ENCODE measurements at regions not wholly inside any gene's neighbourhood (a gene's known extent, or its start where the extent isn't known, plus 50 kb on each side); places are given as distances from the start of the nearest gene placed in this dataset.

DNA sequence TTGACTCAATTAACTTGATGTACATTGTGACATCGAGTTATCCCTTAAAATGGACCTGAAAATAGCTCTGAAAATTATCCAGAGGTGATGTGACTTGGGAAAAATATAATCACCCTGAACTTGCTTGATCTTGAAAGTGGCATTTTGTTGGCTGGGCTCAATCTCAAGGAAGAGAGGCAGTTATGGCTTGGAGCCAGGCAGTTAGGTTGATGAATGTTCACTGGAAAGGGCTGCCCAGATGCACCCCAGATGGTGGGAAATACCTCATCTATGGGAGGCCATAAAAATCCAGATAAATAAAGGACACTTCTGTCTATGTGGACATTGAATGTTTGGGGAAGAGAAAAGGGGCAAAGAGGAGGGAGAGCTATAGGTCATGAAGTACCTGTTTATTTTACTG is 55.7 kb upstream of the OR5AN1 start:
- no peak for DNase-seq

DNA sequence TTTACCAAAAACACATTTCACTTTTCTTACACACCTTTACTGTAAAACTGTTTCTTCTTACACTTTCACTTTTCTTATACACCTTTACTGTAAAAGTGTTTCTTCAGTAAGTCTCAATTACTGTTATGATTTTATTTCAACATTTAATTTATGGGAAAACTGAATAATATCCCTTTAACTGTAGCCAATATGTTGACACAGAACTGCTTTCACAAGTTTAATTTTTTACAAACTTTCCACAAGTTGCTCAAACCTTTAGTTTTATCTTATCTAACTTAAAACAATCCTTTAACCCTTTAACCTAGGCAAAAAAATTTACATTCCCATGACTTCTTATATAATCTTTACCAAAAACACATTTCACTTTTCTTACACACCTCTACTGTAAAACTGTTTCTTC is 63.3 kb upstream of the OR5AN1 start:
- no peak for DNase-seq

DNA sequence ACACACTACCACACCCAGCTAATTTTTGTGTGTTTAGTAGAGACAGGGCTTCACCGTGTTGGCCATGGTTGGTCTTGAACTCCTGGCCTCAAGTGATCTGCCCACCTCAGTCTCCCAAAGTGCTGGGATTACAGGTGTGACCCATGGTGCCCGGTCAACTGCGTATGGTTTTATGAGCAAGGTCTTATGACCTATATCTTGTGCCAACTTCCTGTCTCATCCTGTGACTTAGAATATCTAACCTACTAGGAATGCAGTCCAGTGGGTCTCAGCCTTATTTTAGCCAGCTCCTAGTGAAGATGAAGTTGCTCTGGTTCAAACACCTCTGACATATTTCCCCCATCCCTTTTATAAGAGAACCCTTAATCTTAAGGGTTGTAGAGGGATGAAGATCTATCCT is 66.1 kb upstream of the OR5AN1 start:
- DNase-seq, result no peak

DNA sequence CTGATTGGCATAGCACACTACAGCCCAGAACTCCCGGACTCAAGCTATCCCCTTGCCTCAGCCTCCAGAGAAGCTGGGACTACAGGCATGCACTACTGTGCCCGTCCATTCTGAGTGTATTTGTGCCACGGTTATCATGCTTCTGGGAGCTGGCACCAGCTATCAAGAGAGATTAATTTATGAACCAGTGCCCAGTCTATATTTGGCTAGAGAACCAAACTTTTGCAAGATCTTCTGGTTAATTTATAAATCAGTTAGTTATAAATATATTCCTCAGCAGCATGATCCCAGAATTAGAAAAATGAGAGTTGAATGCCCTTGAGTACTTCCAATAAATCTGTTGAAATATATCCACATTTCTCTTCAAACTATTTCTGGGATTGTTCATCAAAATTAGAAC is 67.5 kb upstream of the OR5AN1 start:
- DNase-seq, result no peak

DNA sequence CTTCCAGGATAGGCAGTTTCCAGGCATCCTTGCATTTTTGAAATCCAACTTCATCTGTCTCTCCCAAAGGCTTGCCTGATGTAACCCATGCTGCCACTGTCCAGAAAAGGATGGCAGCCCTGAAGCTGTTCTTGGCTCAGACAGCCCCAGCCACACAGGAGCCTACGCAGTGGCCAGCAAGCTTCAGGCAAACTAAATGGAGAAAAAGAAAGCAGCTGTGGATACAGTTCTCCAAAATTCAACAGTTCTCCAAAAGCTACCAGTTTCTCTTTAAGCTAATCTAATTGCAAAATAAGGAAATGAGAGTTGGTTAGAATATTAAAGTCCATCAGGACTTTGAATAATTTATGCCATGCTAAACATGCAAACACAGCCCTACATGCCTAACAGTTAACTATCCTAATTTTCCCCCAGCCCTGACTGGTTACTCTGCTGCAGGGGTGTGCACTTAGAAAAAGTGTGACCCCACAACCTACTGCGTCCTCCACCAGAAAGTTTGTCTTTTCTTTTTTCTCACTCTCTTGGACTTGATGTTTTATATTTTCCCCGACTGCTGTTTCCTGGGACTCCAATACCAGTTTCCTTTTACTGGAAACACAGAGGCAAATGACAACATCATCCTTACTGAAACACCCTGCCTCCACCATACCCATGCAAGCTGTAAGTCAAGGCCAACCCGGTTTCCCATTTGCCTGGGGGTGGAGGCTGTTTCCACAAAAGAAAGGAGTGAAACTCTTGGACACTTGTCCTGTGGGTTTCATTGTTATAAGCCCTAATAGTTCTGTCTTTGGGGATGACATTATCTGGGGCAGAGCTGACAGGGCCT is 69.1 kb upstream of the OR5AN1 start:
- DNase-seq, result no peak

DNA sequence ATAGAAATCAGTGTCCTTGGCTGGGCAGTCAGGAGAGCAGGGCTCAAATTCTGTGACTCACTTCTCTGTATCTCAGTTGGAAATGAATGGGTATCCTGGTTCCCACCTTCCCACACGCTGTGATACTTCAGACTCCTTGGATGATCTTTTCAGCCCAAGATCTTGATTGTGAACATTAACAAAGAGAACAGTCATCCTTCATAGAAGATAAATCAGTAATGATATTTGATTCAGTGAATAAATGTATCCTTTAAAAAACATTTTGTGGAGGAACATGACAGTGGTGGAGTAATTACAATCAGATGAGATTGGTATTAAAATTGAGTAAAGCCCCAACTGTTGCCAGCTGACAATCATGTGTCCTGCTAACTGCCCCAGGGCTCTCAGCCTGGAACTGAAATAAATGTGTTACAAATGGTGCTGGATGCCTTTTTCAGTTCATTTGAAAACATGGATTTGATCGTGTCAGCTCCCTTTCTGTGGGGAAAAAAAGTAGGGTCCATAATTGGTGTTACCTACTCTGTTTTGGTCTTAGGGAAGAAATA is 72.9 kb upstream of the OR5AN1 start:
- no peak for DNase-seq

DNA sequence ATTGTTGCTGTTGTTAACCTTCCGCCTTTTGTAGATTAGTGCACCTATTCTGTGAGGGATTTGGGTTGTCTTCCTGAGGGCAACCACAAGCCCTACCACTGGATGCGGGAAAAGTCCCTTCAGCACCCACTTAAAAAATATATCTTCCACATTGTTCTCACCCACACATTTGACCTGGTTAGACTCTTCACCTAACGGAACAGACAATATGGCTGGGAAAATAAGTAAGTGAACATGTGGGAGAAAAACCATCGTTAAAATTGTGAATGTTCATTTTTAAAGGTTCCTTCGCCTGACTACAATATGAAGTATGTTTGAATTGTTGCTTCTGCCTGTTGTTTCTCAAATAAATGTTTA is 72.0 kb upstream of the MPEG1 start:
- no peak for DNase-seq

DNA sequence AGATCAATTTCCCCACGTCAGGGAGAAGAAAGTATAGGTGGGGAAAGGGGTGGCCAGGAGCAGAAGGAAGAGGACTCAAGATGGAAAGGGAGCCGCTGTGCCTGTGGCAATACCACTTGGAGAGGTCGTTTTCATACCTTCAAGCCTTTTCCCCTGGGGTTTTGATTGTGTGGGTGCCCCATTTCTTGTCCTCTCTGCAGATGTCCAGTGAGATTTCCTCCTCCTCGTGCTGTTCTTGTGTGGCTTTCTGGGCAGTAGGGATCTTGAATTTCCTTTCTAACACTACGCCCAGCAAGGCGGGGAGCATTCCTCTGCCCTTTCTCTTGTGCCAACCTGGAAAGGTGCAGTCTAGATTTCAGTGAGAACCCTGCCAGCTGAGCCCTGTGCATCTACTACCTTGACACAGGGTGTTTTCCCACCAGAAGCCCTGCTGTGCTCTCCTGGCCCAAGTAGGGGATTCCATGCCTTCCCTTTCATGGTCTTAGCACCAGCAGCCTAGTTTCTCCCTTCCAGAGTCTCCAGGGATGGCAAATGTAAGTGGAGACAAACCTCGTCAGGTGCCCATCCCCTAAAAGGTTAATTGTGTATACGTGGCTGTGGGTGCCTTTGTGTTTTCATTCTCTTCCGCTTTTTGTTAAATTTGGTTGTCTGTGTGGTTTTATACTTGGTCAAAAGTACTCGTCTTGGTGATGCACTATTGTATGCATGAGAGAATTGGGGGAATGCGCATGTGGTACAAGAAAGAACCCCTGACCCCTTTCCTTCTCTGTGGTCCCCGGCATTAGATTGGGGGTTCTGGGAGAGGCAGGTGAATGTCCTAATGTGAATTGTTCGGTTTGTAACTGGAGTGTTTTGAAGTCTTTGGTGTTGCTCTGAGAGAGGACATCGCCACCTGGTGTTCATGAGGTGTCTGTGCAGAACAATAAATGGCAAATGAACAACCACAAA is 71.4 kb upstream of the MPEG1 start:
- peak; percentile 38 for DNase-seq

DNA sequence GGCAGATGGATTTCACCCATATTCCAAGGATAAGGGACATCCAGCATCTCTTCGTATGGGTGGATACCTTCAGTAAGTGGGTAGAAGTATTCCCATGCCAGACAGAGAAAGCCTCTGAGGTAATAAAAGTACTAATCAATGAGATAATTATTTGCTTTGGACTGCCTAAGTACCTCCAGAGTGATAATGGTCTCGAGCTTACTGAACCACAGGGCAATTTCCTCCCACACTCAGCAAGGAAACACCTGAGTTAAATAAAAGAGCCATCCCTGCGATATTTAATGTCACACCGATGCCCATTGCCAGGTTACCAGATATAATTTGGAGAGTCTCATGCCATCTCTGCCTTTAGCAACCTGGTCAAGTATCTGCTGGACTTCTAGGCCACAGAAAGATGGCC is 70.6 kb upstream of the MPEG1 start:
- DNase-seq, result no peak

DNA sequence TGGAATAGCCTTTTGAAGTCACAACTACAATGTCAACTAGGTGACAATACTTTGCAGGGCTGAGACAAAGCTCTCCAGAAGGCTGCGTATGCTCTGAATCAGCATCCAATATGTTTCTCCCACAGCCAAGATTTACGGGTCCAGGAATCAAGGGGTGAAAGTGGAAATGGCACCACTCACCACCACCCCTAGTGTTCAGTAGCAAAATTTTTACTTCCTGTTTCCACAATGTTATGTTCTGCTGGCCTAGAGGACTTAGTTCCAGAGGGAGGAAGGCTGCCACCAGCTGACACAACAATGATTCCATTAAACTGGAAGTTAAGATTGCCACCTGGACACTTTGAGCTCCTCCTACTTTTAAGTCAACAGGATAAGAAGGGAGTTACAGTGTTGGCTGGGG is 68.5 kb upstream of the MPEG1 start:
- DNase-seq, result no peak

DNA sequence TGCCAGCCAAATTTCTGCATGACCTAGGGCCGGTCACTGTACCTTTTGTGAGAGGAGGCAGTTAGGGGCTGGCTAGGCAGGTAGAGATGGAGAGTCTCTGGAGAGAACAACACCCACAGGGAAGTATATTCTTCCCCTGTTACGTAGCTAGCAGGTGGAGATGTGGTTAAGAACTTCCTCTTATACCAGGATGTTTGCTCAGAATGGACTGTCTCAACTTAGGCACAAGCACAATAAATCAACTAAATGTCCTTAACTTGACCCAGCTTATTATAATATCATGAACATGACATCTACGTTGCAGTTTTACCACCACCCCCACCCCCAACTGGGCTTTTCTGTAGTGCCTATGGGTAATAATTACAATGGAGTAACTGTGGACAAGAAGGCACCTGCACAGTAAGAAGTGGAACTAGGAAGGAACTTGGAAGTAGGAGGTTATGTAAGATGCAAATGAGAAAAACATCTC is 60.7 kb upstream of the MPEG1 start:
- DNase-seq, result no peak

DNA sequence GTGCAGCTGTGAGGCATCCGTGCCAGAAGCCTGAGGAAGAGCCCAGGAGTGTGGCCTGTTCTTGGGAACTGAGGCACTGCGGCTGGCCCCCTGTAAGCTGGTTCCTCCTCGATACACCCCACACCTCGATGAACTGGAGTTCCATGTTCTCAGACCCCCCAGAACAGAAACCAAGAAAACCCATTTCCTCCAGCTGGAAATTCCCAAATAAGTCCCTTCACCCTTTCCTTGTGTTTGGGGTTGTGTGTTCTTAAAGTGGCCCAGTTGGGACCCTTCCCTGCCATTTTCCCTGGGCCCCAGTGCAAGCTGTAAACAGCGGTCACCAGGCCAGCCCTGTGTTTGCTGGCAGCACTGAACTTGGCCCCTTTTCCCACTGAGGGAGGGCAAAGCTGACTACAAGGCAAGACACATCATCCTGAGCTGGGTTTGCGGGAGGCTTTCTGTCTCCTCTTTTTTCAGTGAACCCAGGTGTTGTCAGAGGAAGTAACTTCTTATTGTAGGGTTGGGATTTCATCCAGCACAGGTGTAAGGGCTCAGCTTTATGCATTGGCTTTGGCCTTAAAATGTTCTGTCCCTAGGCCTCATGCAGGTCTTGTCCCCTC is 60.1 kb upstream of the MPEG1 start:
- no peak for DNase-seq

DNA sequence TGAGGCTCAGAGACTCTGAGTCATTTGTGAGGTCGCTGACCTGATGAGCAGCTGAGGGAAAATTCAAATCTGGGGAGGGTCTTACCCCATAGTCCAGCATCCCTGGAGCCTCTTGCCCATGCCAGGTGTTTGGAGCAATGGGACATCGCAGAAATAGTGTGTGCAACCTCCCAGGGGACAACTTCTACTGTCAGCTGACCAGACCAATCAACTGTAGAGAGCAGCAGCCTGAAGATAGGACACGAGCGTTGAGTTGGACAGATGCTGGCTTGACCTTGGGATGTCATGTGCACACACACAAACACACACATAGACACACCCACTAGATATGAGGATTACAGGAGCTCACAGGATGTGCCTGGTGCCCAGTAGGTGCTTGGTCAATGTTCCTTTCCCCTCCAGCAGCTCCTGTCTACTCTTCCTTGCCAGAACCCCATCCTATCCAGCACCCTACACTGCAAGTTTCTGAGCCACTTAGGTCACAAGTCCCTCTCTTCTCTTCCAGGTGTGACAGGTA is 59.1 kb upstream of the MPEG1 start:
- no peak for DNase-seq

DNA sequence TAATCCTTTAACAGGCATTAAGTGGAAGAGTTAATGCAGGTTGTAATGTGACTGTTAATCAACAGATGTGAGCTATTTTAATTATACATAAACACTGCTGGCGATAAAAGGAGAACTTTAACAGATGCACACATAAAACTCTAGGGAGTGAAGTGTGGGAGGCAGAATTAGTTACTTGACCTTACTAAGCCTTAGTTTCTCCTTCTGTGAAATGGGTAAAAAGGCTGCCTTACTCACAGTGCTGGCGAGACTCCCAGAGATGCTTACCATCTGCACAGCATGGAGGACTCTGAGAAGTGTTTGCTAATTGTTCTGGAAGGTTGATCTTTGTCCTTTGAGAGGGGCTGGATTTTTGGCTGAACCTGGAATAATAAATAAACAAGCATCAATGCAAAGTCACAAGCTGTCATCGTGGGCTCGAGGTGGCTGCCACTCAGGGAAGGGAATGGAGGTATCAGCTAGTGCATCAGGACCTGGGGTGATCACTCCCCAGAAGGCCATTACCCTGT is 58.6 kb upstream of the MPEG1 start:
- DNase-seq, result no peak

DNA sequence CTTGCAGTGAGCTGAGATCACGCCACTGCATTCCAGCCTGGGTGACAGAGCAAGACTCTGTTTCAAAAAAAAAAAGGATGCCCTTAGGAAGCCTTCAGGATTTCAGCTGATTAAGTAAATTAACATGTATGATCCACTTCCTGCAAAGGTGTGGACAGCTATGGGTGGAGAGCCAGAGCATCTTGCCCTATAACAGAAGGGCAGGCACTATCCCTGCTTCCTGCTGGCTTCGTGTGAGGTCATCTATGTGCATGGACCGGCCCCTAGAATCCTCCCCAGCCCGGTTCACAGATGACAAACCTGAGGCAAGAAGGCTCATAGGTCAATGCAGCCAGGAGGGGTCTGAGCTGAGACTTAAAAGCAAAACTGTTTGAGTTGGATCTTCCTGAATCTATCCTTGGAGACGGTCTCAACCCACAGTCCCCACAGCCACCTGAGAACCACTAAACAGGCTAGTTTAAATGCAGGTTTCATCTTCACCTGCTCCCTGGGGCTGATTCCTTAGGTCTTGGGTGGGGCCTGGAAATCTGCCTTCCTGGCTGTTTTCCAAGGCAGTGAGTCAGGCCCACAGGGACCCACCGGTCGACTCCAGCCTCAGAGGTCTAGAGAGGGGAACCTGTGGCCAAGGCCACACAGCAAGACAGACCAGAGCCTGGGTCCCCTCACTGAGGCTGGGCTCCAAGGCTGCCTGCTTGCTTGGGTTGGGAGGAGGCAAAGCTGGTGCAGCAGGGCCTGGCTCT is 55.2 kb upstream of the MPEG1 start:
- no peak for DNase-seq

DNA sequence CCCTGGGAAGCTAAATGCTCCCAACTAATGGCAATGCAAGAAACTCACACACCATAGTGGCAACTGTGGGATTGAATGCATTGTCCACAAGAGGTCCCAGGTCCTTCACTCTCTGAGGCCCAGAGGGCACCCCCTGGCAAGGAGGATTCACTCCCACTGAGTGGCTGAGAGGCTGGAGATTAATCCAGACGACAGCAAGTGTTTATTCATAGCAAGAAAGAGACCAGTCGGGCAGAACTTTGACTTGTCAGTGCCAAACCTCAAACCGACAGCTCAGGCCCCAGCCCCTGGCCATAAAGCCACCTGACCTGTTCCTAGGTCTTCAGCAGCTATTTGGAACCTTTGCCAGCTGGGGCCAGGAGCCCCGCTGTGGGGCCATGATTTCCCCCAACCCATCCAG is 54.5 kb upstream of the MPEG1 start:
- DNase-seq, result no peak

DNA sequence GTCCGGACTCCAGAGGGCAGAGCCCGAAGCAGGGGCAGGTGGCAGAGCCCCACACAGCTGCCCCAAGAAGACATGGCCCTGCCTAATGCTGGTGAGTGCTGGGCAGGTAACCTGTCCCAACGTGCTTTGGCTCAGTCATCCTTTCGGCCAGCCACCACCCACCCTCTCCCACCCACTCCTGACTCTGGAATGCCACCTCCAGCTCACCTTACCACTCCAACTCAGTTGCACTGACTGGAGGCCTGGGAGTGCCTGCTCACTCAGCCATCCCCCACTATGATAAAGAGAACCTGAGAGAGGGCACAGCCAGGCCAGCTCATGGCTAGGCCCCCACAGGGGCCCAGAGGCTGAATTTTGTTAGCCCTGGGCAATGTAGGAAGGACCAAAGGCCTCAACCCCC is 53.8 kb upstream of the MPEG1 start:
- no peak for DNase-seq

DNA sequence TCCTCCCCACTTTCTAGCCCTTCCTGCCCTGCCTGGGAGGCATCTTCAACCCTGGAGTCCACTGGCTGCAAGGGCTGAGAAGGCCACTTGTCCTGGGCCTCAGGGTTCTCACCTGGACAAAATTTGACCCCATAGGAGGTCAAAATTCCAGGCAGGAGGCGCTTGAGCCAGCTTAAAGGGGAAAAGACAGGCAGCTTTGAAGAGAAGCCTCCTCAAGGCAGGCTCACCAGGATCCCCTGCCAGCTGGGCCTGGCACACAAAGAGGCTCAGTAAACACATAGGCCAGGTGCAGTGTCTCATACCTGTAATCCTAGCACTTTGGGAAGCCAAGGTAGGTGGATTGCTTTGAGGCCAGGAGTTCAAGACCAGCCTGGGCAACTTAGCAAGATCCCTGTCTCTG is 53.0 kb upstream of the MPEG1 start:
- DNase-seq, result no peak

DNA sequence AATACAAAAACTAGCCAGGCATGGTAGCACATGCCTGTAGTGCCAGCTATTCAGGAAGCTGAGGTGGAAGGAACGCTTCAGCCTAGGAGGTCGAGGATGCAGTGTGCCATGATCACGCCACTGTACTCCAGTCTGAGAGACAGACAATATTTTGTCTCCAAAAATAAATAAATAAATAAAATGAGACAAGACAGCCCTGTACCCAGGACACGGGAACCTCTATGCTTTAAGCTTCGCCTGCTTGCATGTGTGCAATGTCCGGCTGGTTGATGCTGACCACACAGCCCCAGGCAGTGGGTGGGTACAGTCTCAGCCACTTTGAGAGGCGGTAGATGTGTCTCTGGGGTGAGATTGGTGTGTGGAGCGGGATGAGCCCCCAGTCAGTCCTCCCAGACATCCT is 52.0 kb upstream of the MPEG1 start:
- DNase-seq, result no peak

DNA sequence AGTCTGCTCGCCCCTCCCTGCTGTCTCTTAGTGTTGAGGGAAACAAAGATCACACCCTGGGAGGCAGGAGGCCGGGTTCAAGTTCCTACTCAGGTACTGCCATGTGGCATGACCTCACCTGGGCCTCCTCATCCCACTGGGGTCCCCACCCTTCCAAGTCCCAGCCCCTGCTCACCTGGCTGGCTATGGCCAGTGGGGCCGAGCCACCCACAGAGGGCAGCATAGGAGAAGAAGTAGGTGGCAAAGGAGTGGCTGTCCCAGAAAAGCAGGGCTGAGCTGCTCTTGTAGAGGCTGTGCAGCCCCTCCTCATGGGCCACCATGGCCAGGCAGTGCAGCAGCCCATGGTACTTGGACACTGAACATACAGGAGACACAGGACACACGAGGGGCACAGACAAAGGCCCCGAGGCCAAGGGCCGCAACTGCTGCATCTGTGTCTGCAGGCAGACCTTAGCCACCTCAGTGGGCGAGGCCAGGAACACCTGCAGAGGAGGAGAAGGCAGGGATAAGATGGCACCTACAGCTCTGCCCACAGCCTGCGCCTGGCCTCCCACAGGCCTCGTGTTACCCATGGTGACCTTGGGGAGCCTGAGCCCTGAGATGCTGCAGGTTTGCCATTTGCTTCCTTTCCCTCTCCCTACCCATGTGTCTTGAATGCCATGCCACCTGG is 50.6 kb upstream of the MPEG1 start:
- no peak for DNase-seq

Measured in fibroblast of upper back skin (primary cell).